ENCODE measurements at regions not wholly inside any gene's neighbourhood (a gene's known extent, or its start where the extent isn't known, plus 50 kb on each side); places are given as distances from the start of the nearest gene placed in this dataset.

DNA sequence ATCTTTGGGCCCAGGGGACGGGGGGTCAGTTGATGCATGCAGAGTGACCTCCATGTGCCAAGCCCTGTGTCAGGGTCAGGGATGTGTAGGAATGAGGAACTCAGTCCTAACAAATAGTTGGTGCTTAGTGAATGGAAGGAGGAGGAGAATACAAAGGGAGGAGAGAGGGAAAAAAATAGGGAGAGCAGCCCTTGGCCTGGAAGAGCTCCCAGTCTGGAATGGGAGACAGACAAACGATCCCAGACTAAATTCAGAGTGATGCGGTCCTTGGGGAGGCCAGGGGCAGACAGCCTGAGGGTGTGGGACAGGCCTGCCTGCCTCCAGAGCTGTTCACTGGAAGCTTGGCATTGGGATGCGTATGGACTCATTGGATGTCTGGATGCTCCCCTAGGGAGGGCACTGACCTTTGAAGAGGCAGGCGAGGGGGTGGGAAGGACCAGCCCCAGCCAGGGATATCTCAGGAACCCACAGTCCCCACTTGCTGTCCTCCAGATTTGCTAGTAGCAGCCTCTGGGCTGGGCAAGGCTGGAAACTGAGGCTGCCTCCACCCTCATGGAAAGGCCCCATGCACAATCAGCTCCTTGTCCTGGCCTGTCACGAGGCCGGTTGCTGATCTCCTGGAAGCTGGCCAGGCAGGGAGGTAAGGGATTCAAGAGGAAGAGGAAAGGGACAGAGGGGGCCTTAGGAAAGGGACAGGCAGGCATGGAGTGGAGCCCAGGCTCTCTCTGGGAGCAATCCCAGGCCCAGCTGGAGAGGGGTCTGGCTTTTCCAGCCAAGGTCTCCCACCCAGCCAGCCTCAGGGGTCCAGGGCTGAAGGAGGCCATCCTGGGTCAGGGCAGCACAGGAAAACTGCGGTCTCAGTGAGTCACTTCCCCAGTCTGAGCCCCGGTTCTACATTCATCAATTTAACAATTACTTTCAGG lies 69.0 kb upstream of the GGTA1 start:
- DNase-seq (ENCODE audit: low spot score), result no peak
- CTCF ChIA-PET (ENCODE audit: low intra/inter-chr PET ratio, low total read pairs), result no interaction called here
- peaks cover 14 to 66% of the 10 kb centered on the region in 2 experiments for H3K27me3 ChIP-seq (ENCODE audit: control insufficient read depth in 1 of 2, insufficient read depth in 2 of 2, low read length in 2 of 2)
- WGBS (ENCODE audit: low lambda C conversion rate), result 9% methylated on average over 7 of the region's 9 CpGs
- no peak overlapping the region for H3K4me3 ChIP-seq (replicated peaks in 1 of 3; ENCODE audit: insufficient read depth in 1 of 3, low read depth in 2 of 3, low read length in 3 of 3)
- intact Hi-C loops (cut with micrococcal nuclease; ENCODE audit: unreplicated experiment), result no loop called here
- no peak for FAIRE-seq
- no peak overlapping the region for H3K27ac ChIP-seq (ENCODE audit: extremely low read length, insufficient read depth, low read length)
- in situ Hi-C loops (cut with HindIII; ENCODE audit: extremely low pct_ligation_motif_present, low pct_unique_long_range_greater_than_20kb), result no loop called here
- H3K4me2 ChIP-seq (ENCODE audit: low read depth, low read length), result no peak overlapping the region
- ATAC-seq, result no peak
- no peaks in the 10 kb centered on the region for H3K79me2 ChIP-seq (ENCODE audit: insufficient read depth, low read length)
- POLR2A ChIA-PET, result no interaction called here
- TF ChIP-seq, protein P1, sequence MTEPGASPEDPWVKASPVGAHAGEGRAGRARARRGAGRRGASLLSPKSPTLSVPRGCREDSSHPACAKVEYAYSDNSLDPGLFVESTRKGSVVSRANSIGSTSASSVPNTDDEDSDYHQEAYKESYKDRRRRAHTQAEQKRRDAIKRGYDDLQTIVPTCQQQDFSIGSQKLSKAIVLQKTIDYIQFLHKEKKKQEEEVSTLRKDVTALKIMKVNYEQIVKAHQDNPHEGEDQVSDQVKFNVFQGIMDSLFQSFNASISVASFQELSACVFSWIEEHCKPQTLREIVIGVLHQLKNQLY (CRISPR knock-in tag; IDR thresholded peaks at IDR 0.05), result peak; percentile 54; the same call in 1 of the 2 replicates
- TF ChIP-seq, protein P2, sequence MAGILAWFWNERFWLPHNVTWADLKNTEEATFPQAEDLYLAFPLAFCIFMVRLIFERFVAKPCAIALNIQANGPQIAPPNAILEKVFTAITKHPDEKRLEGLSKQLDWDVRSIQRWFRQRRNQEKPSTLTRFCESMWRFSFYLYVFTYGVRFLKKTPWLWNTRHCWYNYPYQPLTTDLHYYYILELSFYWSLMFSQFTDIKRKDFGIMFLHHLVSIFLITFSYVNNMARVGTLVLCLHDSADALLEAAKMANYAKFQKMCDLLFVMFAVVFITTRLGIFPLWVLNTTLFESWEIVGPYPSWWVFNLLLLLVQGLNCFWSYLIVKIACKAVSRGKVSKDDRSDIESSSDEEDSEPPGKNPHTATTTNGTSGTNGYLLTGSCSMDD (CRISPR knock-in tag; IDR thresholded peaks at IDR 0.05), result no peak
- TF ChIP-seq, protein P3, sequence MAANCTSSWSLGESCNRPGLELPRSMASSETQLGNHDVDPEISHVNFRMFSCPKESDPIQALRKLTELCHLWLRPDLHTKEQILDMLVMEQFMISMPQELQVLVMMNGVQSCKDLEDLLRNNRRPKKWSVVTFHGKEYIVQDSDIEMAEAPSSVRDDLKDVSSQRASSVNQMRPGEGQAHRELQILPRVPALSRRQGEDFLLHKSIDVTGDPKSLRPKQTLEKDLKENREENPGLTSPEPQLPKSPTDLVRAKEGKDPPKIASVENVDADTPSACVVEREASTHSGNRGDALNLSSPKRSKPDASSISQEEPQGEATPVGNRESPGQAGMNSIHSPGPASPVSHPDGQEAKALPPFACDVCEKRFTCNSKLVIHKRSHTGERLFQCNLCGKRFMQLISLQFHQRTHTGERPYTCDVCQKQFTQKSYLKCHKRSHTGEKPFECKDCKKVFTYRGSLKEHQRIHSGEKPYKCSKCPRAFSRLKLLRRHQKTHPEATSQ (CRISPR knock-in tag; IDR thresholded peaks at IDR 0.05; ENCODE audit: borderline replicate concordance), result no peak
- TF ChIP-seq ETV6 (CRISPR knock-in tag; conservative IDR thresholded peaks at IDR 0.05), result no peak
- no peak for TF ChIP-seq TSC22D2 (CRISPR knock-in tag; IDR thresholded peaks at IDR 0.05; ENCODE audit: borderline replicate concordance)
- no peak for TF ChIP-seq KDM2A (CRISPR knock-in tag; IDR thresholded peaks at IDR 0.05; ENCODE audit: borderline replicate concordance, low read depth)
- TF ChIP-seq, protein P4, sequence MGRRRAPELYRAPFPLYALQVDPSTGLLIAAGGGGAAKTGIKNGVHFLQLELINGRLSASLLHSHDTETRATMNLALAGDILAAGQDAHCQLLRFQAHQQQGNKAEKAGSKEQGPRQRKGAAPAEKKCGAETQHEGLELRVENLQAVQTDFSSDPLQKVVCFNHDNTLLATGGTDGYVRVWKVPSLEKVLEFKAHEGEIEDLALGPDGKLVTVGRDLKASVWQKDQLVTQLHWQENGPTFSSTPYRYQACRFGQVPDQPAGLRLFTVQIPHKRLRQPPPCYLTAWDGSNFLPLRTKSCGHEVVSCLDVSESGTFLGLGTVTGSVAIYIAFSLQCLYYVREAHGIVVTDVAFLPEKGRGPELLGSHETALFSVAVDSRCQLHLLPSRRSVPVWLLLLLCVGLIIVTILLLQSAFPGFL (CRISPR knock-in tag; IDR thresholded peaks at IDR 0.05), result no peak
- H4K20me1 ChIP-seq (ENCODE audit: insufficient read depth, low read length), result no peaks in the 10 kb centered on the region
- no peaks in the 10 kb centered on the region; the same call in 1 of the 2 replicates for H3K4me1 ChIP-seq (ENCODE audit: insufficient read depth, low read length)
- no peak overlapping the region for H2AFZ ChIP-seq (ENCODE audit: low read length)
- H3K9me3 ChIP-seq (ENCODE audit: low read length), result no peaks in the 10 kb centered on the region
- H3K36me3 ChIP-seq (replicated peaks in 1 of 2; ENCODE audit: control insufficient read depth in 1 of 2, insufficient read depth in 2 of 2, low read length in 2 of 2), result no peaks in the 10 kb centered on the region
- no peak overlapping the region for H3K9ac ChIP-seq (ENCODE audit: insufficient read depth, low read depth, low read length)
- no TSS peak for BruUV-seq (replicated peaks)
